Calu3 (cell line): ENCODE measurements at regions not wholly inside any gene's neighbourhood (a gene's known extent, or its start where the extent isn't known, plus 50 kb on each side); places are given as distances from the start of the nearest gene placed in this dataset.

Experiments
- BruUV-seq: library from RNA; stranded (reverse); fragments of 400-500 nt; replicated peaks from 2 replicates; lab custom pipeline; 2021; lab: Mats Ljungman, UMichigan
- CTCF ChIA-PET: fragments of 300-600 bp; sonication (Branson Sonifier 250); formaldehyde crosslinking; loops from one replicate; lab custom pipeline; 2022; ENCODE audit warnings: antibody characterized with exemption; lab: Charles Lee
- DNase-seq: peaks from one replicate; pipeline ENCODE4 v3.0.0; 2022
- H3K27ac Mint-ChIP-seq: one replicate; pipeline ENCODE4 v1.8.0; 2022; ENCODE audit warnings: mixed read lengths; ENCODE audit not compliant: unreplicated experiment
- H3K27me3 Mint-ChIP-seq: one replicate; pipeline ENCODE4 v1.8.0; 2022; ENCODE audit warnings: mixed read lengths; ENCODE audit not compliant: unreplicated experiment
- H3K36me3 Mint-ChIP-seq: one replicate; pipeline ENCODE4 v1.8.0; 2022; ENCODE audit warnings: mild to moderate bottlenecking, moderate library complexity, mixed read lengths; ENCODE audit not compliant: insufficient read depth, unreplicated experiment
- H3K4me1 Mint-ChIP-seq: one replicate; pipeline ENCODE4 v1.8.0; 2022; ENCODE audit warnings: mild to moderate bottlenecking, low read depth, mixed read lengths; ENCODE audit not compliant: unreplicated experiment
- H3K4me3 Mint-ChIP-seq: one replicate; pipeline ENCODE4 v1.8.0; 2022; ENCODE audit warnings: mild to moderate bottlenecking, low read depth, moderate library complexity, mixed read lengths; ENCODE audit not compliant: unreplicated experiment
- H3K9me3 Mint-ChIP-seq: one replicate; pipeline ENCODE4 v1.8.0; 2022; ENCODE audit warnings: low read depth, mixed read lengths; ENCODE audit not compliant: unreplicated experiment
- intact Hi-C: fragments of 100-400 bp; cut with micrococcal nuclease; formaldehyde crosslinking; loops from one replicate; pipeline ENCODE4 v1.10.0; 2022; ENCODE audit not compliant: unreplicated experiment
- TF ChIP-seq, protein P1 (sequence below): fragments of 200-600 bp; IDR thresholded peaks from one replicate; pipeline ENCODE4 v1.8.0; 2022; ENCODE audit warnings: antibody characterized with exemption; ENCODE audit not compliant: unreplicated experiment

DNA sequence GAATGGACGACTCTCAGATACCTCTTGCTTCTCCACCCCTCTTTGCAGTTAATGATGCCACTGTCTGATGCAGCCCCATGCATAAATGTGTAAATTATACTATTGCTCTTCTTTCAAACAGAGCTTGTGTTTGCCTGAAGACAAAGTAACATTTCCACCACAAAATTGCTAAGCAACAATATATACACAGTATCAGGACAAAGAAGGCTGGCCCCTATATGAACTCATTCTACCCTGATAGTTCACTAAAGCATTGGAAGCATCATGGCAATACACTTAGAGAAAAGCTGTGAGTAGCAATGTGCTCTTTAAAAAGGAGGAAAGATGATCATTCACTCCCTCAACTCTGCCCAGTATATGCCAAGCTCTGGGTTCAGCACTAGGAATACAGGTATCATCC is 427.0 kb upstream of the CPEB2 start:
- TF ChIP-seq, protein P1, sequence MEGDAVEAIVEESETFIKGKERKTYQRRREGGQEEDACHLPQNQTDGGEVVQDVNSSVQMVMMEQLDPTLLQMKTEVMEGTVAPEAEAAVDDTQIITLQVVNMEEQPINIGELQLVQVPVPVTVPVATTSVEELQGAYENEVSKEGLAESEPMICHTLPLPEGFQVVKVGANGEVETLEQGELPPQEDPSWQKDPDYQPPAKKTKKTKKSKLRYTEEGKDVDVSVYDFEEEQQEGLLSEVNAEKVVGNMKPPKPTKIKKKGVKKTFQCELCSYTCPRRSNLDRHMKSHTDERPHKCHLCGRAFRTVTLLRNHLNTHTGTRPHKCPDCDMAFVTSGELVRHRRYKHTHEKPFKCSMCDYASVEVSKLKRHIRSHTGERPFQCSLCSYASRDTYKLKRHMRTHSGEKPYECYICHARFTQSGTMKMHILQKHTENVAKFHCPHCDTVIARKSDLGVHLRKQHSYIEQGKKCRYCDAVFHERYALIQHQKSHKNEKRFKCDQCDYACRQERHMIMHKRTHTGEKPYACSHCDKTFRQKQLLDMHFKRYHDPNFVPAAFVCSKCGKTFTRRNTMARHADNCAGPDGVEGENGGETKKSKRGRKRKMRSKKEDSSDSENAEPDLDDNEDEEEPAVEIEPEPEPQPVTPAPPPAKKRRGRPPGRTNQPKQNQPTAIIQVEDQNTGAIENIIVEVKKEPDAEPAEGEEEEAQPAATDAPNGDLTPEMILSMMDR: no peak
- intact Hi-C loops: no loop called here
- no peak overlapping the region for H3K27ac Mint-ChIP-seq
- no peaks in the 10 kb centered on the region for H3K36me3 Mint-ChIP-seq
- DNase-seq: no peak
- no peaks in the 10 kb centered on the region for H3K4me1 Mint-ChIP-seq
- H3K9me3 Mint-ChIP-seq: peaks cover 2% of the 10 kb centered on the region
- no TSS peak for BruUV-seq
- CTCF ChIA-PET: no interaction called here
- no peaks in the 10 kb centered on the region for H3K27me3 Mint-ChIP-seq
- no peak overlapping the region for H3K4me3 Mint-ChIP-seq

DNA sequence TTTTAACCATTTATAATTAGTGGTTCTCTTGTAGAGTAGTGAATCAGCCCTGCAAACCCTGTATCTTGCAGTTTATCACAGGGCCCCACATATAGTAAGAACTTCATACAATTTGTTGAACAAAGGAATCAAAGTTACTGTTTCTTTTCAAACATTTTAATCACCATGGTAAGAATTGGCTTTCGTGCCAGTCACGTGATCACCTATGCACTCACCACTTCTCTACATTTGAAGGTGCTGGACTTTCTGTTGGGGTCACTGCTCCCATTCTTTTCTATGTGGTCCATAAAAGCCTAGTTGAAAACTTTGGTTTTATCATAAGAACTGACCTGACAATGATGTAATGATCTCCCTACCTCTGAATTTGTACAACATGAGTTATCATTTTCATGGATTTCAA is 426.4 kb upstream of the CPEB2 start:
- BruUV-seq: no TSS peak
- CTCF ChIA-PET: no interaction called here
- intact Hi-C loops: no loop called here
- Mint-ChIP-seq H3K4me1 (no peaks in the 10 kb centered on the region), H3K36me3 (no peaks in the 10 kb centered on the region), H3K9me3 (peaks cover 2% of the 10 kb centered on the region), H3K27me3 (no peaks in the 10 kb centered on the region), H3K4me3 (no peak overlapping the region), H3K27ac (no peak overlapping the region)
- no peak for DNase-seq
- TF ChIP-seq, protein P1: no peak

DNA sequence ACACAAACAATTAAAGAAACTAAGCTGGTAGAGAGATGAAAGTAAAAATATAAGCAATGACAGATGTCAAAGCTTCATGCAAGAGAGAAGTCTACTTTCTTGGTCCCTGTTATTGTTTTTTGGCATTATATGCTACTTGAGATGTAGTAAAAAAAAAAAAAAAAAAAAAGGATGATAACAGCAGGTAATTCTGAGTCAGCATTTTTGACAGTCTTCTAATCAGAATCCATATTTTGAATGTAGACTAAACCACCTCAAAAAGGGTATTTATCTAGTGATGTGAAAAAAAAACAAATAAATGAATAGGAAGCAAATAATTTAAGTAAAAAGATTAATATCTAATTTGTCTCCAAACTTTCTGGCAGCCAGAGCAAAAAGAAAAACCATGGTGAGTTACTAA is 422.2 kb upstream of the CPEB2 start:
- CTCF ChIA-PET: no interaction called here
- no peak for DNase-seq
- no peak overlapping the region for H3K27ac Mint-ChIP-seq
- H3K4me3 Mint-ChIP-seq: no peak overlapping the region
- TF ChIP-seq, protein P1: no peak
- no peaks in the 10 kb centered on the region for H3K27me3 Mint-ChIP-seq
- no peaks in the 10 kb centered on the region for H3K4me1 Mint-ChIP-seq
- intact Hi-C loops: no loop called here
- no TSS peak for BruUV-seq
- H3K9me3 Mint-ChIP-seq: peaks cover 2% of the 10 kb centered on the region
- H3K36me3 Mint-ChIP-seq: no peaks in the 10 kb centered on the region

DNA sequence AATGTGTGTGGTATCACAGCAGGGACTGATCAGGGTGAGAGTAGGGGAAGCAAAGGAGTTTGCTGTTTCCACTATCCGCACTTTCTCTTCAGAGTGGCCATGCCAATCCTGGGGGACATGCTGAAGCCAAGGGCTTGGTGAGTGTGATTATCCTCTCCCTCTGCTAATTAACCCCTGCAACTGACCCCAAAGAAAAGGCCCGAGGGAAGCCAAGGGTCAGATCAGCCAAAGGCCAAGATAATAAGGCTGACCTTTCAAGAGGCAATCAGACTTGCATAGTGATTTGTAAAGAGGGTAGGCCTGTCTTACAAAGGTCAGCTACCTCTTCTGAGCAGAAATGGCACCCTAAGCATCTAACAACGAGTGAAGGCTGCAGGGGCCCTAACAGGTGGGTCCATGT is 420.5 kb upstream of the CPEB2 start:
- no TSS peak for BruUV-seq
- intact Hi-C loops: no loop called here
- no peak overlapping the region for H3K27ac Mint-ChIP-seq
- TF ChIP-seq, protein P1: no peak
- H3K36me3 Mint-ChIP-seq: no peaks in the 10 kb centered on the region
- no peak overlapping the region for H3K4me3 Mint-ChIP-seq
- no peaks in the 10 kb centered on the region for H3K4me1 Mint-ChIP-seq
- peaks cover 2% of the 10 kb centered on the region for H3K9me3 Mint-ChIP-seq
- H3K27me3 Mint-ChIP-seq: no peaks in the 10 kb centered on the region
- CTCF ChIA-PET: no interaction called here
- DNase-seq: no peak
